Trophoblast cell (in vitro differentiated cells and primary cell): ENCODE measurements at regions not wholly inside any gene's neighbourhood (a gene's known extent, or its start where the extent isn't known, plus 50 kb on each side); places are given as distances from the start of the nearest gene placed in this dataset.

Experiments used
- DNase-seq, 2 donors: peaks; one replicate each; pipeline ENCODE4 v3.0.0-alpha.2; 2016
- H2AFZ ChIP-seq: 2 replicates; pipeline ENCODE4 v1.6.1; 2013; ENCODE audit warnings: low read length, moderate library complexity, mild to moderate bottlenecking; ENCODE audit not compliant: insufficient read depth, poor library complexity
- H2AK5ac ChIP-seq: 2 replicates; pipeline ENCODE4 v1.6.1; 2013; ENCODE audit warnings: mild to moderate bottlenecking, low read length
- H2BK120ac ChIP-seq: 2 replicates; pipeline ENCODE4 v1.6.1; 2013; ENCODE audit warnings: low read length, mild to moderate bottlenecking, moderate library complexity; ENCODE audit not compliant: insufficient read depth, poor library complexity
- H2BK12ac ChIP-seq: 2 replicates; pipeline ENCODE4 v1.6.1; 2013; ENCODE audit warnings: mild to moderate bottlenecking, low read length, moderate library complexity
- H2BK5ac ChIP-seq: 2 replicates; pipeline ENCODE4 v1.6.1; 2013; ENCODE audit warnings: low read length, low read depth, moderate library complexity, mild to moderate bottlenecking; ENCODE audit not compliant: poor library complexity
- H3K14ac ChIP-seq: 2 replicates; pipeline ENCODE4 v1.6.1; 2013; ENCODE audit warnings: mild to moderate bottlenecking, low read length
- H3K18ac ChIP-seq: 2 replicates; pipeline ENCODE4 v1.6.1; 2013; ENCODE audit warnings: mild to moderate bottlenecking, low read length
- H3K23ac ChIP-seq: 2 replicates; pipeline ENCODE4 v1.6.1; 2013; ENCODE audit warnings: low read length
- H3K27ac ChIP-seq: 2 replicates; pipeline ENCODE4 v1.5.1; 2013; ENCODE audit warnings: low read depth, mild to moderate bottlenecking, inconsistent platforms, low read length, moderate library complexity
- H3K27me3 ChIP-seq: 2 replicates; pipeline ENCODE4 v1.6.1; 2013; ENCODE audit warnings: inconsistent platforms, mild to moderate bottlenecking, low read length, moderate library complexity; ENCODE audit not compliant: insufficient read depth
- H3K36me3 ChIP-seq, 2 experiments: 1 replicate in 1 of 2; 2 replicates in 1 of 2; pipeline ENCODE4 v1.6.1; 2013; ENCODE audit warnings: low read length in 2 of 2, mild to moderate bottlenecking in 2 of 2, moderate library complexity in 1 of 2; ENCODE audit not compliant: insufficient read depth in 2 of 2, control insufficient read depth in 1 of 2
- H3K4ac ChIP-seq: 2 replicates; pipeline ENCODE4 v1.6.1; 2013; ENCODE audit warnings: low read depth, mild to moderate bottlenecking, low read length, moderate library complexity
- H3K4me1 ChIP-seq, 2 experiments: 1 replicate in 1 of 2; 2 replicates in 1 of 2; pipeline ENCODE4 v1.6.1; 2013; ENCODE audit warnings: low read length in 2 of 2, mild to moderate bottlenecking in 2 of 2, moderate library complexity in 1 of 2; ENCODE audit not compliant: insufficient read depth in 2 of 2, control insufficient read depth in 1 of 2
- H3K4me2 ChIP-seq: 2 replicates; pipeline ENCODE4 v1.6.1; 2013; ENCODE audit warnings: inconsistent platforms, mild to moderate bottlenecking, low read length, moderate library complexity
- H3K4me3 ChIP-seq: 2 replicates; pipeline ENCODE4 v1.5.1; 2013; ENCODE audit warnings: mild to moderate bottlenecking, low read depth, low read length, inconsistent platforms
- H3K79me1 ChIP-seq: one replicate; pipeline ENCODE4 v1.6.1; 2013; ENCODE audit warnings: low read length
- H3K79me2 ChIP-seq: 2 replicates; pipeline ENCODE4 v1.6.1; 2013; ENCODE audit warnings: low read length, mild to moderate bottlenecking; ENCODE audit not compliant: control insufficient read depth, insufficient read depth, poor library complexity
- H3K9ac ChIP-seq: 2 replicates; pipeline ENCODE4 v1.6.1; 2013; ENCODE audit warnings: mild to moderate bottlenecking, low read length
- H3K9me3 ChIP-seq: 2 replicates; pipeline ENCODE4 v1.6.1; 2013; ENCODE audit warnings: low read depth, mild to moderate bottlenecking, control low read depth, inconsistent platforms, low read length; ENCODE audit not compliant: insufficient read depth
- H4K12ac ChIP-seq: 2 replicates; pipeline ENCODE4 v1.6.1; 2013; ENCODE audit warnings: low read depth, mild to moderate bottlenecking, low read length, moderate library complexity
- H4K8ac ChIP-seq: 2 replicates; pipeline ENCODE4 v1.6.1; 2013; ENCODE audit warnings: low read depth, mild to moderate bottlenecking, low read length, moderate library complexity
- H4K91ac ChIP-seq: one replicate; pipeline ENCODE4 v1.6.1; 2013; ENCODE audit warnings: low read depth, mild to moderate bottlenecking, low read length, moderate library complexity
- WGBS: extraction: QIAGEN DNeasy Blood & Tissue Kit; methylation state at CpG from one replicate; pipeline ENCODE4 v1.1.7; 2013; ENCODE audit warnings: missing lambda C conversion rate; ENCODE audit not compliant: insufficient read length, insufficient coverage; ENCODE audit errors: extremely low coverage; 5-methylcytosine and 5-hydroxymethylcytosine counted together

DNA sequence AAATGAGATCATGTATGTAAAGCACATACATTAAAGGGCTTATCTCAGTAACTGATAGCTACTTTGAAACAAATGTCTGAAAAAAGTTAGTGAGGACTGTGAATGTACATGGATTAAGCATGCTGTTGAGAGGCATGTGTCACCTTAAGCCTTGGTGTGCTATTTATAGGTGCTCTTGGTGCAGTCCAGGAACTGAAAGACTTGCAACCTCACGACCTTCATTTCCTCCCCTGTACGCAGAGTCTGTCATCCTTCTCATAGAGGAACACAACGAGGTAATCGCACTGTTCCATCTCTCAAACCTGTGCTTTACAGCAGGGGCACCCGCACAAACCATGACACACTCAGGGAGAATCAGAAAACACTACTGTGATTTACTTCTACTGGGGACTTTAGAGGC, 65.6 kb downstream of the UFM1 start:
- DNase-seq: peak; percentile 17 to 48
- no peak overlapping the region for H3K23ac ChIP-seq
- no peaks in the 10 kb centered on the region for H3K4me1 ChIP-seq
- H2BK12ac ChIP-seq: no peak overlapping the region
- H4K91ac ChIP-seq: no peak overlapping the region
- WGBS: no CpG with 5 or more reads among the region's 5 CpGs
- H3K9ac ChIP-seq: no peak overlapping the region
- no peaks in the 10 kb centered on the region for H3K36me3 ChIP-seq
- H3K79me1 ChIP-seq: no peaks in the 10 kb centered on the region
- H4K12ac ChIP-seq: no peak overlapping the region
- no peak overlapping the region for H3K27ac ChIP-seq
- H2BK120ac ChIP-seq: no peak overlapping the region
- H2AK5ac ChIP-seq: no peak overlapping the region
- H3K14ac ChIP-seq: no peak overlapping the region
- H3K79me2 ChIP-seq: no peaks in the 10 kb centered on the region
- no peaks in the 10 kb centered on the region for H3K9me3 ChIP-seq
- no peak overlapping the region for H3K4ac ChIP-seq
- H2BK5ac ChIP-seq: no peak overlapping the region
- H3K4me3 ChIP-seq: no peak overlapping the region
- no peak overlapping the region for H2AFZ ChIP-seq
- H3K27me3 ChIP-seq: no peaks in the 10 kb centered on the region
- H3K18ac ChIP-seq: no peak overlapping the region
- H3K4me2 ChIP-seq: no peak overlapping the region
- H4K8ac ChIP-seq: no peak overlapping the region

DNA sequence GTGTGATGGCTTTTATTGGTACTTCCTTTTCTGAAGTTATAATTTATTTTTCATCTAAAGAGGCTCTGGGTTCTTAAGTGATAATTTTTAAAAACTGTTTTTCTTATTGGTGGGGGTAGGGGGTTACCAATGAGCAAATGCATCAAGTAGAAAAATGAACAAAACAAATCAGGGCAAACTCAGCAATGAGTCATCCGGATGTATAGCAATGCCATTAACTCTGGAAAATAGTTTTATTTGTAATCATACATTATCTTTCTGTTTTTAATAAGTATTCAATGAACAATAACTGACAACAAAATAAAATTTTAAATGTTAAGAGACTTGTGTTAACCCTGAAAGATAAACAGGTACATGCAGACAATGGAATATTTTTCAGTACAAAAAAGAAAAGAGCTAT, 67.6 kb downstream of the UFM1 start:
- Histone ChIP-seq H3K9me3 (no peaks in the 10 kb centered on the region), H3K4me1 (no peaks in the 10 kb centered on the region), H3K14ac (no peak overlapping the region), H3K4me3 (no peak overlapping the region), H3K23ac (no peak overlapping the region), H3K4me2 (no peak overlapping the region), H3K36me3 (no peaks in the 10 kb centered on the region), H3K27me3 (no peaks in the 10 kb centered on the region), H3K4ac (no peak overlapping the region), H3K27ac (no peak overlapping the region), H2BK5ac (no peak overlapping the region), H3K79me2 (no peaks in the 10 kb centered on the region), H4K12ac (no peak overlapping the region), H3K9ac (no peak overlapping the region), H2BK12ac (no peak overlapping the region), H2AK5ac (no peak overlapping the region), H3K79me1 (no peaks in the 10 kb centered on the region), H4K91ac (no peak overlapping the region), H4K8ac (no peak overlapping the region), H2AFZ (no peak overlapping the region), H3K18ac (no peak overlapping the region), H2BK120ac (no peak overlapping the region)
- WGBS: no CpG with 5 or more reads among the region's 1 CpG
- no peak for DNase-seq

DNA sequence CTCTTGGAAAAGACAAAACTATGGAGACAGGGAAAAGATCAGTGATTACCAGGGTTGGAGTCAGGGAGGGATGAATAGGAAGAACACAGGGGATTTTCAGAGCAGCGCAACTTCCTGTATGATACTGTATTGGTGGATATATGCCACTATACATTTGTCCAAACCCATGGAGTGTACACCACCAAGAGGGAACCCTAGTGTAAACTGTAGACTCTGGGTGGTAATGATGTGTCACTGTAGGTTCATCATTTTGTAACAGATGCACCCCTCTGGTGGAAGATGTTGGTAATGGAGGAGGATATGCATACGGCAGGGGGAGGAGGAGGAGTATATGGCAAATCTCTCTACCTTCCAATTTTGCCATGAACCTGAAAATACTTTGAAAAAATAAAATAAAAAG, 68.1 kb downstream of the UFM1 start:
- Histone ChIP-seq H3K36me3 (no peaks in the 10 kb centered on the region), H2AFZ (no peak overlapping the region), H3K23ac (no peak overlapping the region), H2BK120ac (no peak overlapping the region), H3K79me2 (no peaks in the 10 kb centered on the region), H3K4me2 (no peak overlapping the region), H2BK12ac (no peak overlapping the region), H3K14ac (no peak overlapping the region), H3K4ac (no peak overlapping the region), H4K8ac (no peak overlapping the region), H2AK5ac (no peak overlapping the region), H4K91ac (no peak overlapping the region), H3K27me3 (no peaks in the 10 kb centered on the region), H3K27ac (no peak overlapping the region), H3K4me3 (no peak overlapping the region), H3K18ac (no peak overlapping the region), H3K9me3 (no peaks in the 10 kb centered on the region), H3K79me1 (no peaks in the 10 kb centered on the region), H3K9ac (no peak overlapping the region), H4K12ac (no peak overlapping the region), H3K4me1 (no peaks in the 10 kb centered on the region), H2BK5ac (no peak overlapping the region)
- WGBS: no CpG with 5 or more reads among the region's 2 CpGs
- peak in 1 of 2 donors; percentile 29 for DNase-seq

DNA sequence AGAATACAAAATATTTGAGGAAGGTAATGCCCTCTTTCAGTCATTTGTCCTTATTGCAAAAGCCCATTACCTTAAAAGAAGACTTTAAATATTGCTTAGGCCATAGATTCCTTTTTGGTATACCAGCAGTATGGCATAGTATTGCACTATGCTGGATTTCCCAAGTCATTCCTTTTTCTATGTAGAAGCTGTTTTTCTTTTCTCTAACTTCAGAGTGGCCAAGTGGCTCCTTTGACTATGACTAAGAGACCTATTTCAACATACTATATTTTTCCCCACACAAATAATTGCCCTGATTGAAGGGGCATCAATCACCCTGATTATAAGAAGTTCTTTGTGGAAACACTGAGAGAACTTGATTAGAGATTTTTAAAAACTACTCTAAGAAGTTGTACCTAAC, 68.6 kb downstream of the UFM1 start:
- H3K4me3 ChIP-seq: no peak overlapping the region
- no peak overlapping the region for H2BK5ac ChIP-seq
- no peak overlapping the region for H2BK12ac ChIP-seq
- H3K4me1 ChIP-seq: no peaks in the 10 kb centered on the region
- no peaks in the 10 kb centered on the region for H3K79me2 ChIP-seq
- H2AK5ac ChIP-seq: no peak overlapping the region
- peak in 1 of 2 donors; percentile 31 for DNase-seq
- no peak overlapping the region for H3K23ac ChIP-seq
- no peak overlapping the region for H3K4ac ChIP-seq
- no peaks in the 10 kb centered on the region for H3K36me3 ChIP-seq
- no peak overlapping the region for H3K18ac ChIP-seq
- H3K27ac ChIP-seq: no peak overlapping the region
- no peak overlapping the region for H3K9ac ChIP-seq
- H2BK120ac ChIP-seq: no peak overlapping the region
- no peaks in the 10 kb centered on the region for H3K79me1 ChIP-seq
- no peak overlapping the region for H3K4me2 ChIP-seq
- H2AFZ ChIP-seq: no peak overlapping the region
- no peak overlapping the region for H3K14ac ChIP-seq
- no peaks in the 10 kb centered on the region for H3K27me3 ChIP-seq
- no peak overlapping the region for H4K12ac ChIP-seq
- no peak overlapping the region for H4K8ac ChIP-seq
- no peaks in the 10 kb centered on the region for H3K9me3 ChIP-seq
- no peak overlapping the region for H4K91ac ChIP-seq
